ENCODE measurements at regions not wholly inside any gene's neighbourhood (a gene's known extent, or its start where the extent isn't known, plus 50 kb on each side); places are given as distances from the start of the nearest gene placed in this dataset.
A peak's percentile ranks its signal among the peaks of the same experiment; 100 is the strongest.
"Not testable (repeated sequence)": the region's sequence is repeated elsewhere in the genome, so short reads cannot be mapped to it uniquely, and the experiment has no call there.

GRCh38 chr2:145007093-145007959 is 487.4 kb upstream of the ZEB2 start:
- no peak for DNase-seq

DNA sequence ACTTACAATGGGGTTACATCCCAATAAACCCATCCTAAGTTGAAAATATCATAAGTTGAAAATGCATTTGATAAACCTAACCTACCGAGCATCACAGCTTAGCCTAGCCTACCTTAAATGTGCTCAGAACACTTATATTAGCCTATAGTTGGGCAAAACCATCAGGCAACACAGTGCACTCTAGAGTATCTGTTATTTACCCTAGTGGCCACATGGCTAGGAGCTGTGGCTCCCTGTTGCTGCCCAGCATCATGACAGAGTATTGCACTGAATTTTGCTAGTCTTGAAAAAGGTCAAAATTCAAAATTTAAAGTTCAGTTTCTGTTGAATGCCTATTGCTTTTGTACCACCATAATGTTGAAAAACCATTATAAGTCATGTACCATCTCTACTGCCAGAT is 482.7 kb upstream of the ZEB2 start:
- DNase-seq: no peak

GRCh38 chr2:145000376-145000775 is 480.5 kb upstream of the ZEB2 start:
- DNase-seq: no peak

- no peak for DNase-seq
Observed at GRCh38 chr2:144999936-145000335, 480.0 kb upstream of the ZEB2 start.

- DNase-seq: no peak
Observed at GRCh38 chr2:144999071-144999875, 479.4 kb upstream of the ZEB2 start.

DNA sequence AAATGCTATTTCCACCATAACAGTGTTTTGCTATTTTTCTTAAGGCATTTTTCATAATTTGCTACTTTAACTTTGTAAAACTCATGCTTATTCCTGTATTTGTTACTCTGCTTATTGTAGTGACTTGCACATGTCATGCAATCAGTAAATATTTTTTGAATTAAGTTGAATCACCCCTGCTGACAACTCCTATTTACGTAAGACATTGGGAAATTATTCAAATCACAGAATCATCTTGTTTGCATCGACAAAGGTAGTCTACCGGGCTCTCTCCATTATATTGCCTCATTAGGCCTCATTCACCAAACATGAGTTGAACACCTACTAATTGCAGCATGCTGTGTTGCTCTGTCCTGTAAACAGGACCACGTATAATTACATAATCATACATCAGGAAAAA is 478.5 kb upstream of the ZEB2 start:
- no peak for DNase-seq

DNA sequence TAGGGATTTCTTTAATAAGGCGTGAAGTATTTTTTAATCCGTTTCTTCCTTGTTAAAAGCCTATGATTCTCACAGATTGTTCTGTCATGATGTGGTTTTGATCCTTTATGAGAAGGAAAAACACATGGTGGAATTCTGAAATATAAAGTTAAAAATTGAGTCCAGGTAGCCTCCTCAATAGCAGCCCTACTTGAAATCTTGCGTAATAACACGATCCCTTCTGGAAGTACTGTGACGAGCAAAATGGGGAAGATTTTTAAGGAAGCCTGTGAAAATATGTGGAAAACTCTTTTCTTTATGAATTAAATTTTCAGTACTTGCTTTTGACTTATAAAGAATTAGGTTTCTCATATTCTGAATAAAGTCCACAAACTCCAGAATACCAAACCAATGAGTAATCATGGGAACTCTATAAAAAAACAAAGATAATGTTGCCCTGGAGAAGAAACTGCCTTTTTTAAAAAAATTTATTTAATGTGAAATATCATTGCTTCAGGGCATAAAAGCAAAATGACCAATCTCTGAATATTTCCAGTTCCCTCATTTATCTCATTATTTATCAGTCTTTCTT is 476.4 kb upstream of the ZEB2 start:
- no peak for DNase-seq

GRCh38 chr2:144995482-144995881 is 475.6 kb upstream of the ZEB2 start:
- no peak for DNase-seq

DNA sequence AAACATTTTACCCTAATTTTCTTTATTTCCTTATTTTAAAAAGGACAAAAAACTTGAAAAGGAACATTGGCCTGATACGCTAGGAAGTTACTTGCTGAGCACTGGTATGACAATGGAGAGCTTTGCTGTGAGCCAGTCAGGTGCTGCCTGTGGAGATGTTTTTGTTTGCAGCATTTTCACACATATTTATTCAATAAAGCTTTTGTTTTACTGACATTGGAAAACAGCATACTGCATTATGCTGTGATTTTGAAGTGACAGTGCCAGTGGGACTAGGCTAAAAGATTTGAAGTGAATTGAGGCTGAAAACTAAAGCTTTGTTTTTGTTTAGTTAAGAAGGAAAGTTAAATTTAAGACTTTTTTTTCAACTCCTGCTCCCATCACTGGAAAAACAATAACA is 470.7 kb upstream of the ZEB2 start:
- DNase-seq: peak; percentile 47

DNA sequence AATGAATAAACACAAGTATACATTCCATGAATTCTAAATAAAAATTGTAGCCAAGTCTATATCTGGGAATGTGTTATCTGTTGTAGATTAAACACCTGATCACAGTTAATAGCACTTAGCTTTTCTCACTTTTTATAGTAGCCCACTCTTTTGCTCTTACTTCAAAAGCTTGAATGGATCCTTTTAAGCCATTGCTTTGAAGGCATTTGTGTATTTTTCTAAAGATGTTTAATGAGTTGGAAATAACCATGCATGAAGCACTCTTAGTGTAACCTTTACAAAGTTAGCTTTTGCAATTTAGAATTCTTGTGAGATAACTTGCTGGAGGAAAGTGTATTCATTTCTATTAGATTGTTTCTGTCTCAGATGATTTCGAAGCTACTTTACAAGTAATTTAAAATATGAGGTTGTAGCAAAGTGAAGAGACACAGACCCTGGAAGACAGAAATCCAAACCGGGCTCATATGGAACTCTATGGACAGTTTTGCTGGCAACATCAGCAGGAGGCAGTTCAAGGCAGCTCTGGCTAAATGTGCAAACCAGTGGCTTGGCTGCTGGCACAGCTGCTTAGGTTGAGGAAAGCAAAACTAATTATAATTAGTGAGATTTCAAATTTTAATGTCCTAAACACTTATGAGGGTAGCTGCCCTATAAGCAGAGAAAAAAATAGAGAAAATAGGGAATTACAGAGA is 469.8 kb upstream of the ZEB2 start:
- no peak for DNase-seq

GRCh38 chr2:144988591-144988990 is 468.7 kb upstream of the ZEB2 start:
- DNase-seq: no peak

DNA sequence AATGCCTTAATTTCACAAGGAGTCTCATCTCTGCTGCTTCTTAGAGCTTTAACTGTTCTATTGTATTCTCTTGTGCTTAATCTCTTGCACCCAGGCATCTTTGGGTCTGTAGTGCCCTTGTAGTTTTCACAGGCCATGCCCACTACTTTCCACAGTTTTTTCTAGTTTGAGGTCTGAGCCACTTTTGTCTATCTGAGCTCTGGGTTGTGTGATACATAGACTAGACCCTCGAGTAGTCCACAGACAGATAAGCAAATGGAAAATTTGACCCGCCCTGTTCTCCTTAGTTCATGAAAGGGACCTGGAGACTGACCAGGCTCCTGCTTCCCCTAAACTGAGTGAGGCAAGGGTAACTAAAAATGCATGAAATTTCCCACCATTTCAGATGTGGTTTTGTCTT is 466.8 kb upstream of the ZEB2 start:
- DNase-seq: no peak

GRCh38 chr2:144984038-144984437 is 464.1 kb upstream of the ZEB2 start:
- DNase-seq: no peak

GRCh38 chr2:144983107-144983506 is 463.2 kb upstream of the ZEB2 start:
- no peak for DNase-seq

- no peak for DNase-seq
Observed at GRCh38 chr2:144982481-144982880, 462.6 kb upstream of the ZEB2 start.

- peak; percentile 77 for DNase-seq
Observed at GRCh38 chr2:144975881-144976280, 456.0 kb upstream of the ZEB2 start.

DNA sequence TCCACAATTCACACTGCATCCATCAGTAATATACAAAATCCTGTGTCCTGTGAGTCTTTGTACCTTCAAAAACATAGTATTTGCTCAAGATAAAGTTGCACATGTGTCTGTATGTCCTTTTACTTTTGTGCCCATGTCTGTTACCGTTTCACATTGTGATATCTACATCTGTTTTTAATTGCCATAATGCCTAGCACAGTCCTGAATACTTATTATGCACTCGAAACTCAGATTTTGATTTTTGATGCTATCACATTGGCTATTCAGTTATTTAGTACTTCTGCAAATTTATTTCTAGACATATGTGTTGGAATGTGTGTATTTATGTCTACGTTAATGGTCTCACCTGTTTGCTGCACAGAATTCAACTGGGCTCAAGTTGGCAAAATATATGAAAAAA is 452.8 kb upstream of the ZEB2 start:
- no peak for DNase-seq

DNA sequence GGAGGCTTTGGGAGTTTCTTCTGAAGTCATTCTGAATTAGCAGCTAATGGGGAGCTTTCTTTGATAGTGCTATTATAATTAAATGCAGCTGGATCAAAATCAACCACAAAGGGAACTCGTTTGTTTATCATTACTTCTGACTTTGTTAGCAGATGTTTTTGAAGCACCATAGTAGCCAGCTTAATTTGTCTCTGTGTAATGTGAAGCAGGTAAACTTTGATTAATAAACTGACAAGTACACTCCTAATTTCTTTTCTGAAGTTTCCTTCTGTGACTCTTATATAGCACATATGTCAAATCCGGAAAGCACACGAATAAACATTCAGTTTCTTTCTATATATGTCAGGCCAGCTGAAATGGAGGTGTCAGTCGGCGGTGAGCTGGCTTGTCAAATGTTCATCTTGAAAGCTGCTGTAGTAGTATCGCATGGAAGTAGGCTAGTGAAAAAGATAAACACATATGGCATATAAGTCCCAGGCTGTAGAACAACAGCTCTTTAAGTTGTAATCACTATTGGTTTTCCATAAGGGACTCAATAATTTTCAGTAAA is 451.9 kb upstream of the ZEB2 start:
- DNase-seq: no peak

GRCh38 chr2:144970410-144970809 is 450.5 kb upstream of the ZEB2 start:
- not testable (repeated sequence) for DNase-seq

DNA sequence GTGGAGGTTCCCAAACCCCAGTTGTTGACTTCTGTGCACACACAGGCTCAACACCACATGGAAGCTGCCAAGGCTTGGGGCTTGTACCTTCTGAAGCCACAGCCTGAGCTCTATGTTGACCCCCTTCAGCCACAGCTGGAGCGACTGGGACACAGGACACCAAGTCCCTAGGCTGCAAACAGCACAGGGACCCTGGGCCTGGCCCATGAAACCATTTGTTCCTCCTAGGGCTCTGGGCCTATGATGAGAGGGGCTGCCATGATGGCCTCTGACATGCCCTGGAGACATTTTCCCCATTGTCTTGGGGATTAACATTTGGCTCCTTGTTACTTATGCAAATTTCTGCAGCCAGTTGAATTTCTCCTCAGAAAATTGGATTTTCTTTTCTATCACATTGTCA is 449.6 kb upstream of the ZEB2 start:
- DNase-seq: not testable (repeated sequence)

GRCh38 chr2:144967961-144968360 is 448.0 kb upstream of the ZEB2 start:
- no peak for DNase-seq

GRCh38 chr2:144965172-144965571 is 445.3 kb upstream of the ZEB2 start:
- no peak for DNase-seq

GRCh38 chr2:144963031-144963430 is 443.1 kb upstream of the ZEB2 start:
- no peak for DNase-seq

Measured in midbrain (tissue), 1 donor.